Activated CD8-positive, alpha-beta T cell treated with anti-CD3 and anti-CD28 coated beads for 36 hours (primary cell): ENCODE measurements at regions not wholly inside any gene's neighbourhood (a gene's known extent, or its start where the extent isn't known, plus 50 kb on each side); places are given as distances from the start of the nearest gene placed in this dataset.

Source experiments
- ATAC-seq: fragments of 200-7000 bp; cut with Tn5 transposase; one replicate; pipeline ENCODE4 v1.10.0; 2021; ENCODE audit warnings: mild to moderate bottlenecking, moderate library complexity
- CTCF ChIA-PET: fragments of 350-600 bp; sonication (Branson Sonifier 250); formaldehyde crosslinking; loops from one replicate; lab custom pipeline; 2021; ENCODE audit warnings: antibody characterized with exemption; lab: Charles Lee
- POLR2A ChIA-PET: fragments of 350-600 bp; sonication (Branson Sonifier 250); formaldehyde crosslinking; loops from one replicate; lab custom pipeline; 2021; ENCODE audit warnings: antibody characterized with exemption; lab: Charles Lee
- DNase-seq: peaks from one replicate; pipeline ENCODE4 v3.0.0-alpha.2; 2020
- H3K27ac Mint-ChIP-seq: one replicate; pipeline ENCODE4 v1.8.0; 2021; ENCODE audit warnings: mild to moderate bottlenecking, mixed read lengths
- H3K27me3 Mint-ChIP-seq: one replicate; pipeline ENCODE4 v1.8.0; 2021; ENCODE audit warnings: mixed read lengths
- H3K36me3 Mint-ChIP-seq: one replicate; pipeline ENCODE4 v1.8.0; 2021; ENCODE audit warnings: low read depth, mixed read lengths
- H3K4me1 Mint-ChIP-seq: one replicate; pipeline ENCODE4 v1.8.0; 2021; ENCODE audit warnings: low read depth, mixed read lengths
- H3K4me3 Mint-ChIP-seq: one replicate; pipeline ENCODE4 v1.8.0; 2021; ENCODE audit warnings: mild to moderate bottlenecking, moderate library complexity, mixed read lengths
- H3K9me3 Mint-ChIP-seq: one replicate; pipeline ENCODE4 v1.8.0; 2021; ENCODE audit warnings: mixed read lengths
- CTCF ChIP-seq: fragments of 200-600 bp; IDR thresholded peaks from one replicate; pipeline ENCODE4 v1.8.0; 2022; ENCODE audit warnings: antibody characterized with exemption, mild to moderate bottlenecking
- intact Hi-C: fragments of 100-400 bp; cut with micrococcal nuclease; formaldehyde crosslinking; loops from one replicate; pipeline ENCODE4 v1.10.0; 2022

GRCh38 chr18:54433368-54433767 lies 75.7 kb downstream of the C18orf54 start:
- ChIA-PET POLR2A (no interaction called here), CTCF (interaction anchor here (1.2 kb wide), 1 partner anchor 11 kb away, joined by 3 read pairs; no protein-coding TSS in a partner anchor)
- Mint-ChIP-seq H3K9me3 (no peaks in the 10 kb centered on the region), H3K4me1 (no peaks in the 10 kb centered on the region), H3K27me3 (peaks cover 1% of the 10 kb centered on the region), H3K27ac (no peak overlapping the region), H3K36me3 (no peaks in the 10 kb centered on the region), H3K4me3 (no peak overlapping the region)
- intact Hi-C loops = no loop called here
- TF ChIP-seq CTCF = no peak
- no peak for ATAC-seq
- no peak for DNase-seq

GRCh38 chr18:54433857-54434256 lies 76.2 kb downstream of the C18orf54 start:
- no peaks in the 10 kb centered on the region for H3K9me3 Mint-ChIP-seq
- no peak overlapping the region for H3K27ac Mint-ChIP-seq
- intact Hi-C loops = no loop called here
- peaks cover 3% of the 10 kb centered on the region for H3K27me3 Mint-ChIP-seq
- no peak overlapping the region for H3K4me3 Mint-ChIP-seq
- TF ChIP-seq CTCF = no peak
- DNase-seq (no peak), ATAC-seq (no peak)
- ChIA-PET CTCF (interaction anchor here (1.2 kb wide), 1 partner anchor 11 kb away, joined by 3 read pairs; no protein-coding TSS in a partner anchor), POLR2A (no interaction called here)
- H3K36me3 Mint-ChIP-seq = no peaks in the 10 kb centered on the region
- H3K4me1 Mint-ChIP-seq = no peaks in the 10 kb centered on the region

- ATAC-seq (no peak), DNase-seq (no peak)
- Mint-ChIP-seq H3K27ac (no peak overlapping the region), H3K36me3 (no peaks in the 10 kb centered on the region), H3K4me1 (no peaks in the 10 kb centered on the region), H3K27me3 (peaks cover 6% of the 10 kb centered on the region), H3K4me3 (no peak overlapping the region), H3K9me3 (no peaks in the 10 kb centered on the region)
- intact Hi-C loops = no loop called here
- POLR2A ChIA-PET = no interaction called here
- TF ChIP-seq CTCF = no peak
- CTCF ChIA-PET = interaction anchor here (1.2 to 2.0 kb wide), 2 partner anchors 10 to 237 kb away, joined by 3 to 7 read pairs; no protein-coding TSS in a partner anchor
Observed at GRCh38 chr18:54434453-54434852, 76.7 kb downstream of the C18orf54 start.

GRCh38 chr18:54436501-54436900 lies 78.8 kb downstream of the C18orf54 start:
- ATAC-seq (no peak), DNase-seq (no peak)
- POLR2A ChIA-PET = no interaction called here
- CTCF ChIA-PET = interaction anchor here (1.2 to 2.0 kb wide), 2 partner anchors 8 to 235 kb away, joined by 6 to 7 read pairs; no protein-coding TSS in a partner anchor
- peaks cover 11% of the 10 kb centered on the region for H3K27me3 Mint-ChIP-seq
- intact Hi-C loops = no loop called here
- H3K4me3 Mint-ChIP-seq = no peak overlapping the region
- H3K4me1 Mint-ChIP-seq = no peaks in the 10 kb centered on the region
- no peak for TF ChIP-seq CTCF
- no peaks in the 10 kb centered on the region for H3K9me3 Mint-ChIP-seq
- no peaks in the 10 kb centered on the region for H3K36me3 Mint-ChIP-seq
- no peak overlapping the region for H3K27ac Mint-ChIP-seq

GRCh38 chr18:54440292-54440691 lies 82.6 kb downstream of the C18orf54 start:
- H3K4me3 Mint-ChIP-seq = no peak overlapping the region
- H3K9me3 Mint-ChIP-seq = no peaks in the 10 kb centered on the region
- H3K27ac Mint-ChIP-seq = no peak overlapping the region
- ATAC-seq (no peak), DNase-seq (no peak)
- H3K36me3 Mint-ChIP-seq = no peaks in the 10 kb centered on the region
- peaks cover 16% of the 10 kb centered on the region for H3K27me3 Mint-ChIP-seq
- H3K4me1 Mint-ChIP-seq = no peaks in the 10 kb centered on the region
- intact Hi-C loops = loop anchor here (5.0 to 10.0 kb wide), 2 partner anchors 232 to 545 kb away; no protein-coding TSS in a partner anchor
- ChIA-PET POLR2A (no interaction called here), CTCF (no interaction called here)
- TF ChIP-seq CTCF = no peak
